HepG2 (cell line): ENCODE measurements at regions not wholly inside any gene's neighbourhood (a gene's known extent, or its start where the extent isn't known, plus 50 kb on each side); places are given as distances from the start of the nearest gene placed in this dataset.

Experiments
- ATRX ChIP-seq: sonication (generic); formaldehyde crosslinking; IDR thresholded peaks from 2 replicates; pipeline ENCODE4 v1.4.0; 2020; ENCODE audit warnings: missing genetic modification reagents, borderline replicate concordance
- BRCA1 ChIP-seq: sonication (generic); formaldehyde crosslinking; IDR thresholded peaks from 2 replicates; pipeline ENCODE4 v1.4.0; 2020; ENCODE audit warnings: missing genetic modification reagents
- GTF3A ChIP-seq: sonication (generic); formaldehyde crosslinking; conservative IDR thresholded peaks from 2 replicates; pipeline ENCODE4 v1.4.0; 2020; ENCODE audit warnings: mild to moderate bottlenecking, missing genetic modification reagents
- MAFF ChIP-seq: IDR thresholded peaks from 2 replicates; pipeline ENCODE4 v1.6.1; 2011; ENCODE audit warnings: low read depth, low read length, improper control_type of control experiment
- NCOA5 ChIP-seq: sonication (generic); formaldehyde crosslinking; IDR thresholded peaks from 2 replicates; pipeline ENCODE4 v1.4.0; 2020; ENCODE audit warnings: missing genetic modification reagents
- NONO ChIP-seq, 2 experiments: fragments of 450-650 bp in 1 of 2; sonication (generic) in 1 of 2; formaldehyde crosslinking in 1 of 2; IDR thresholded peaks in 1 of 2; conservative IDR thresholded peaks in 1 of 2; 2 replicates each; pipeline versions ENCODE4 v1.6.1 to v1.8.0; 2017 to 2022; ENCODE audit warnings: mild to moderate bottlenecking in 1 of 2, missing genetic modification reagents in 1 of 2, moderate library complexity in 1 of 2
- PITX1 ChIP-seq: sonication (generic); formaldehyde crosslinking; IDR thresholded peaks from 2 replicates; pipeline ENCODE4 v1.5.1; 2020; ENCODE audit warnings: mild to moderate bottlenecking, missing genetic modification reagents
- REL ChIP-seq: sonication (generic); formaldehyde crosslinking; conservative IDR thresholded peaks from 2 replicates; pipeline ENCODE4 v1.8.0; 2022; ENCODE audit warnings: mild to moderate bottlenecking, missing genetic modification reagents, moderate library complexity
- SRSF1 ChIP-seq: fragments of 200-400 bp; formaldehyde crosslinking; optimal IDR thresholded peaks from 2 replicates; pipeline ENCODE3; 2017; ENCODE audit warnings: mild to moderate bottlenecking, low read depth, low read length, moderate library complexity
- ZBTB20 ChIP-seq: sonication (generic); formaldehyde crosslinking; IDR thresholded peaks from 2 replicates; pipeline ENCODE4 v1.8.1; 2023; ENCODE audit warnings: missing genetic modification reagents, low read depth, mild to moderate bottlenecking, borderline replicate concordance
- ZMYM3 ChIP-seq: sonication (generic); formaldehyde crosslinking; IDR thresholded peaks from 2 replicates; pipeline ENCODE4 v1.5.1; 2020; ENCODE audit warnings: mild to moderate bottlenecking, missing genetic modification reagents
- ZNF768 ChIP-seq: sonication (generic); formaldehyde crosslinking; IDR thresholded peaks from 2 replicates; pipeline ENCODE4 v1.4.0; 2020; ENCODE audit warnings: missing genetic modification reagents
- ZNF788 ChIP-seq: sonication (generic); formaldehyde crosslinking; IDR thresholded peaks from 2 replicates; pipeline ENCODE4 v1.5.0; 2020; ENCODE audit warnings: mild to moderate bottlenecking, missing genetic modification reagents, borderline replicate concordance
- TF ChIP-seq, protein P1 (sequence below): sonication (generic); formaldehyde crosslinking; IDR thresholded peaks from 2 replicates; pipeline ENCODE4 v1.5.0; 2020; ENCODE audit warnings: mild to moderate bottlenecking, missing genetic modification reagents
- TF ChIP-seq, protein P2 (sequence below): sonication (generic); formaldehyde crosslinking; IDR thresholded peaks from 2 replicates; pipeline ENCODE4 v1.5.1; 2020; ENCODE audit warnings: mild to moderate bottlenecking, missing genetic modification reagents
- TF ChIP-seq, protein P3 (sequence below): IDR thresholded peaks from 2 replicates; pipeline ENCODE4 v1.6.1; 2016; ENCODE audit warnings: missing genetic modification reagents, missing compliant biosample characterization
- TF ChIP-seq, protein P4 (sequence below): sonication (generic); formaldehyde crosslinking; IDR thresholded peaks from 2 replicates; pipeline ENCODE4 v1.5.0; 2020; ENCODE audit warnings: missing genetic modification reagents
- TF ChIP-seq, protein P5 (sequence below): sonication (generic); formaldehyde crosslinking; IDR thresholded peaks from 2 replicates; pipeline ENCODE4 v1.9.0; 2022; ENCODE audit warnings: missing genetic modification reagents, mild to moderate bottlenecking, borderline replicate concordance
- TF ChIP-seq, protein P6 (sequence below): sonication (generic); formaldehyde crosslinking; IDR thresholded peaks from 2 replicates; pipeline ENCODE4 v1.8.0; 2022; ENCODE audit warnings: missing genetic modification reagents, mild to moderate bottlenecking, inconsistent platforms, borderline replicate concordance

DNA sequence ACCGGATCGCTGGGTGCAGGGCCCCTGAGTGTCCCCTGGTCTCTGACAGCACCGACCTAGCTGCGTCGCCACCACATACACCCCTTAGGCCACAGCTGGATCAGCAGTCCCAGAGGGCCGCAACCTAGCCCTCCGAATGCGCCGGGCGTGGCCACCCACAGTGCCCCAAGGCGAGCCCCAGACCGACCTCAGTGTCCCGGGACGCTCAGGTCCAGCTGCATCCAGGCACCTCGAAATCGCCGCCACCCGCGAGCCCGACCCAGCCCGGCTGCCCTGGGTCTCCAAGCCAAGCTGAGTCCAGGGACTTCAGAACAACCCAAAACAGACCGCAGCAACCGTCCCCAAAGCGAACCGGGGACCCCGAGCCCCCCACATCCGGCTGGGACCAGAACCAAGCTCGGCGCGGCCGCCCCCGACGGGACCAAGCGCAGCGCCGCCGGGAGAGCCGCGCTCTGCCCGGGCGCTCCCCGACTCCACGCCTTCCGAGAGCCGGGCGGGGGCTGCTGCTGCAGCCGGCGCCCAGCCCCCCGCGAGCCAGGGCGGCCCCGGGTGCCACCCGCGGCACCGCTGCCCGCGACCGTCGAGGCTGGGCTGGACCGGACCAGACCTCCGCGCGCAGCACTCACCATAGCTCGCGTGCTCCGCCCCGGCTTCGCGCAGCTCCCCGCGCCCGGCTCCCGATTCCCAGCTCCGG, 54.6 kb upstream of the ECE1 start (continued):
- TF ChIP-seq, protein P1, sequence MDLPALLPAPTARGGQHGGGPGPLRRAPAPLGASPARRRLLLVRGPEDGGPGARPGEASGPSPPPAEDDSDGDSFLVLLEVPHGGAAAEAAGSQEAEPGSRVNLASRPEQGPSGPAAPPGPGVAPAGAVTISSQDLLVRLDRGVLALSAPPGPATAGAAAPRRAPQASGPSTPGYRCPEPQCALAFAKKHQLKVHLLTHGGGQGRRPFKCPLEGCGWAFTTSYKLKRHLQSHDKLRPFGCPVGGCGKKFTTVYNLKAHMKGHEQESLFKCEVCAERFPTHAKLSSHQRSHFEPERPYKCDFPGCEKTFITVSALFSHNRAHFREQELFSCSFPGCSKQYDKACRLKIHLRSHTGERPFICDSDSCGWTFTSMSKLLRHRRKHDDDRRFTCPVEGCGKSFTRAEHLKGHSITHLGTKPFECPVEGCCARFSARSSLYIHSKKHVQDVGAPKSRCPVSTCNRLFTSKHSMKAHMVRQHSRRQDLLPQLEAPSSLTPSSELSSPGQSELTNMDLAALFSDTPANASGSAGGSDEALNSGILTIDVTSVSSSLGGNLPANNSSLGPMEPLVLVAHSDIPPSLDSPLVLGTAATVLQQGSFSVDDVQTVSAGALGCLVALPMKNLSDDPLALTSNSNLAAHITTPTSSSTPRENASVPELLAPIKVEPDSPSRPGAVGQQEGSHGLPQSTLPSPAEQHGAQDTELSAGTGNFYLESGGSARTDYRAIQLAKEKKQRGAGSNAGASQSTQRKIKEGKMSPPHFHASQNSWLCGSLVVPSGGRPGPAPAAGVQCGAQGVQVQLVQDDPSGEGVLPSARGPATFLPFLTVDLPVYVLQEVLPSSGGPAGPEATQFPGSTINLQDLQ = no peak; the same call in 1 of the 2 replicates
- TF ChIP-seq GTF3A (CRISPR knock-in tag) = no peak
- TF ChIP-seq, protein P2, sequence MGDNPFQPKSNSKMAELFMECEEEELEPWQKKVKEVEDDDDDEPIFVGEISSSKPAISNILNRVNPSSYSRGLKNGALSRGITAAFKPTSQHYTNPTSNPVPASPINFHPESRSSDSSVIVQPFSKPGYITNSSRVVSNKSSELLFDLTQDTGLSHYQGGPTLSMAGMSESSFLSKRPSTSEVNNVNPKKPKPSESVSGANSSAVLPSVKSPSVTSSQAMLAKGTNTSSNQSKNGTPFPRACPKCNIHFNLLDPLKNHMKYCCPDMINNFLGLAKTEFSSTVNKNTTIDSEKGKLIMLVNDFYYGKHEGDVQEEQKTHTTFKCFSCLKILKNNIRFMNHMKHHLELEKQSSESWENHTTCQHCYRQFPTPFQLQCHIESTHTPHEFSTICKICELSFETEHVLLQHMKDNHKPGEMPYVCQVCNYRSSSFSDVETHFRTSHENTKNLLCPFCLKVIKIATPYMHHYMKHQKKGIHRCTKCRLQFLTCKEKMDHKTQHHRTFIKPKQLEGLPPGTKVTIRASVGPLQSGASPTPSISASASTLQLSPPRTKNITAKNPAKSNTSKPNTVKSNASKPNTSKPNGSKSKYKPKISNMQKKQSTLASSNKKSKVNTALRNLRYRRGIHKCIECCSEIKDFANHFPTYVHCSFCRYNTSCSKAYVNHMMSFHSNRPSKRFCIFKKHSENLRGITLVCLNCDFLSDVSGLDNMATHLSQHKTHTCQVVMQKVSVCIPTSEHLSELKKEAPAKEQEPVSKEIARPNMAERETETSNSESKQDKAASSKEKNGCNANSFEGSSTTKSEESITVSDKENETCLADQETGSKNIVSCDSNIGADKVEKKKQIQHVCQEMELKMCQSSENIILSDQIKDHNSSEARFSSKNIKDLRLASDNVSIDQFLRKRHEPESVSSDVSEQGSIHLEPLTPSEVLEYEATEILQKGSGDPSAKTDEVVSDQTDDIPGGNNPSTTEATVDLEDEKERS (CRISPR knock-in tag) = no peak
- TF ChIP-seq REL (CRISPR knock-in tag) = 0 out of 2 replicates have a peak, but pooled peaks have one; percentile 27
- TF ChIP-seq ZMYM3 (CRISPR knock-in tag) = no peak
- TF ChIP-seq, protein P3, sequence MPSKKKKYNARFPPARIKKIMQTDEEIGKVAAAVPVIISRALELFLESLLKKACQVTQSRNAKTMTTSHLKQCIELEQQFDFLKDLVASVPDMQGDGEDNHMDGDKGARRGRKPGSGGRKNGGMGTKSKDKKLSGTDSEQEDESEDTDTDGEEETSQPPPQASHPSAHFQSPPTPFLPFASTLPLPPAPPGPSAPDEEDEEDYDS (CRISPR knock-in tag) = no peak
- no peak for TF ChIP-seq NCOA5 (CRISPR knock-in tag)
- no peak for TF ChIP-seq ATRX (CRISPR knock-in tag)
- no peak for TF ChIP-seq BRCA1 (CRISPR knock-in tag)
- TF ChIP-seq MAFF = no peak
- TF ChIP-seq ZBTB20 (CRISPR knock-in tag) = no peak
- TF ChIP-seq, protein P4, sequence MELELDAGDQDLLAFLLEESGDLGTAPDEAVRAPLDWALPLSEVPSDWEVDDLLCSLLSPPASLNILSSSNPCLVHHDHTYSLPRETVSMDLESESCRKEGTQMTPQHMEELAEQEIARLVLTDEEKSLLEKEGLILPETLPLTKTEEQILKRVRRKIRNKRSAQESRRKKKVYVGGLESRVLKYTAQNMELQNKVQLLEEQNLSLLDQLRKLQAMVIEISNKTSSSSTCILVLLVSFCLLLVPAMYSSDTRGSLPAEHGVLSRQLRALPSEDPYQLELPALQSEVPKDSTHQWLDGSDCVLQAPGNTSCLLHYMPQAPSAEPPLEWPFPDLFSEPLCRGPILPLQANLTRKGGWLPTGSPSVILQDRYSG (CRISPR knock-in tag) = no peak
- no peak for TF ChIP-seq SRSF1
- 0 out of 2 replicates have a peak, but pooled peaks have one; percentile 15 for TF ChIP-seq ZNF788 (CRISPR knock-in tag)
- TF ChIP-seq NONO (IDR thresholded peaks at IDR 0.05) = no peak
- peak; percentile 65; the same call in 1 of the 2 replicates for TF ChIP-seq NONO (CRISPR knock-in tag; conservative IDR thresholded peaks at IDR 0.05)
- TF ChIP-seq, protein P5, sequence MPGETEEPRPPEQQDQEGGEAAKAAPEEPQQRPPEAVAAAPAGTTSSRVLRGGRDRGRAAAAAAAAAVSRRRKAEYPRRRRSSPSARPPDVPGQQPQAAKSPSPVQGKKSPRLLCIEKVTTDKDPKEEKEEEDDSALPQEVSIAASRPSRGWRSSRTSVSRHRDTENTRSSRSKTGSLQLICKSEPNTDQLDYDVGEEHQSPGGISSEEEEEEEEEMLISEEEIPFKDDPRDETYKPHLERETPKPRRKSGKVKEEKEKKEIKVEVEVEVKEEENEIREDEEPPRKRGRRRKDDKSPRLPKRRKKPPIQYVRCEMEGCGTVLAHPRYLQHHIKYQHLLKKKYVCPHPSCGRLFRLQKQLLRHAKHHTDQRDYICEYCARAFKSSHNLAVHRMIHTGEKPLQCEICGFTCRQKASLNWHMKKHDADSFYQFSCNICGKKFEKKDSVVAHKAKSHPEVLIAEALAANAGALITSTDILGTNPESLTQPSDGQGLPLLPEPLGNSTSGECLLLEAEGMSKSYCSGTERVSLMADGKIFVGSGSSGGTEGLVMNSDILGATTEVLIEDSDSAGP (CRISPR knock-in tag) = no peak
- TF ChIP-seq, protein P6, sequence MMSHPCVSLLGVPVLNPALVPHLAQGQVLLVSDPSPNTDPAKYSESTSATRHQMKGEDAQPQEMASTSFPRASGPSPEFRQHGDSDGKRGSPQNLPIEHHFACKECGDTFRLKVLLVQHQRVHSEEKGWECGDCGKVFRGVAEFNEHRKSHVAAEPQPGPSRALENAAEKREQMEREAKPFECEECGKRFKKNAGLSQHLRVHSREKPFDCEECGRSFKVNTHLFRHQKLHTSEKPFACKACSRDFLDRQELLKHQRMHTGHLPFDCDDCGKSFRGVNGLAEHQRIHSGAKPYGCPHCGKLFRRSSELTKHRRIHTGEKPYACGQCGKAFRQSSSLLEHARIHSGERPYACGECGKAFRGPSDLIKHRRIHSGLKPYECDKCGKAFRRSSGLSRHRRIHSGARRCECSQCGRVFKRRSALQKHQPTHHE (CRISPR knock-in tag) = no peak
- no peak for TF ChIP-seq ZNF768 (CRISPR knock-in tag)
- TF ChIP-seq PITX1 (CRISPR knock-in tag) = no peak
